ENCODE measurements at regions not wholly inside any gene's neighbourhood (a gene's known extent, or its start where the extent isn't known, plus 50 kb on each side); places are given as distances from the start of the nearest gene placed in this dataset.

GRCh38 chr11:121892863-121893262 is 223.2 kb downstream of the BLID start (continued):
- TF ChIP-seq KIAA2018 (CRISPR knock-in tag; IDR thresholded peaks at IDR 0.05; ENCODE audit: borderline replicate concordance) (no peak), NFE2L2 (IDR thresholded peaks at IDR 0.05; ENCODE audit: low read length) (no peak), ZNF136 (CRISPR knock-in tag; IDR thresholded peaks at IDR 0.05; ENCODE audit: low read depth) (no peak), ZNF18 (CRISPR knock-in tag; IDR thresholded peaks at IDR 0.05; ENCODE audit: insufficient replicate concordance) (no peak), HNRNPH1 (optimal IDR thresholded peaks at IDR 0.05; ENCODE audit: low read depth, low read length) (no peak), MAFK (conservative IDR thresholded peaks at IDR 0.05 in 1 of 2, IDR thresholded peaks at IDR 0.05 in 1 of 2; ENCODE audit: low read length in 2 of 2) (no peak), CBFB (CRISPR knock-in tag; IDR thresholded peaks at IDR 0.05) (no peak), MTA3 (CRISPR knock-in tag; IDR thresholded peaks at IDR 0.05) (no peak), SRSF1 (optimal IDR thresholded peaks at IDR 0.05; ENCODE audit: low read depth, low read length) (no peak), THYN1 (CRISPR knock-in tag; IDR thresholded peaks at IDR 0.05; ENCODE audit: borderline replicate concordance, low read depth) (no peak), ZFP36L1 (CRISPR knock-in tag; IDR thresholded peaks at IDR 0.05) (no peak), GRHL1 (CRISPR knock-in tag; conservative IDR thresholded peaks at IDR 0.05) (no peak), ATF5 (CRISPR knock-in tag; IDR thresholded peaks at IDR 0.05; ENCODE audit: low read depth) (no peak)

Data from HepG2 (cell line).